Nephron (organoid): ENCODE measurements at regions not wholly inside any gene's neighbourhood (a gene's known extent, or its start where the extent isn't known, plus 50 kb on each side); places are given as distances from the start of the nearest gene placed in this dataset.
A peak's percentile ranks its signal among the peaks of the same experiment; 100 is the strongest.

ENCODE experiments used
- H3K27ac Mint-ChIP-seq, 3 experiments: 2 replicates each; pipeline ENCODE4 v1.8.0; 2020; ENCODE audit warnings: mixed read lengths in 3 of 3, mild to moderate bottlenecking in 2 of 3, moderate library complexity in 1 of 3
- H3K27me3 Mint-ChIP-seq: 2 replicates; pipeline ENCODE4 v1.8.0; 2021; ENCODE audit warnings: low read depth, mild to moderate bottlenecking, moderate library complexity, mixed read lengths
- H3K36me3 Mint-ChIP-seq: 2 replicates; pipeline ENCODE4 v1.8.0; 2020; ENCODE audit warnings: low read depth, mixed read lengths
- H3K4me1 Mint-ChIP-seq: 2 replicates; pipeline ENCODE4 v1.8.0; 2020; ENCODE audit warnings: mixed read lengths
- H3K4me3 Mint-ChIP-seq, 3 experiments: 2 replicates each; pipeline ENCODE4 v1.8.0; 2020; ENCODE audit warnings: mild to moderate bottlenecking in 3 of 3, mixed read lengths in 3 of 3, moderate library complexity in 2 of 3
- H3K9me3 Mint-ChIP-seq: 2 replicates; pipeline ENCODE4 v1.8.0; 2020; ENCODE audit warnings: mixed read lengths
- TF ChIP-seq, protein P1 (sequence below), 3 experiments: fragments of 200-600 bp; sonication (generic); IDR thresholded peaks; one replicate each; pipeline ENCODE4 v1.5.0; 2021; ENCODE audit warnings: antibody characterized with exemption in 3 of 3; ENCODE audit not compliant: unreplicated experiment in 3 of 3

DNA sequence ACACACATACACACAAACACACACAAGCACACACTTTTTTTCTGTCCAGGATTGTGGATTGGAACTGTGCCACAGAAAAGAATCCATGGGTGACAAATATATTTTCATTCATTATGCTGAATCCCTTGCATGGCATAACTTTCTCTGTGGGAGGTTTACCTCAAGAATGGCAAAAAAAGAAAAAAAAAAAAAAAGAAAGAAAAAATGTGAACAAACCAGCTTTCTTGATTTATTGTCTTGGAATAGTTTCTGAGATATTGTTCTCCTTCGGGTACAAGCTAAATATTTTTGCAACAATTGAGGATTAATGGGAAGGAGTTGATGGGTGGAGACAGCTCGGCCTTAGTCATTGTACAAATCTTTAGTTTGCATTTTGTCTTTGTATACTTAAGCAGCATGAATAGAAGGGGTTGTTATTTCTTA, 153.1 kb downstream of the GMNC start:
- Mint-ChIP-seq H3K27me3 (no peaks in the 10 kb centered on the region), H3K4me1 (peaks cover 18% of the 10 kb centered on the region), H3K36me3 (no peaks in the 10 kb centered on the region), H3K27ac (peak overlapping the region in 2 of 3 experiments; percentile 12 to 19), H3K9me3 (no peaks in the 10 kb centered on the region), H3K4me3 (no peak overlapping the region)
- TF ChIP-seq, protein P1, sequence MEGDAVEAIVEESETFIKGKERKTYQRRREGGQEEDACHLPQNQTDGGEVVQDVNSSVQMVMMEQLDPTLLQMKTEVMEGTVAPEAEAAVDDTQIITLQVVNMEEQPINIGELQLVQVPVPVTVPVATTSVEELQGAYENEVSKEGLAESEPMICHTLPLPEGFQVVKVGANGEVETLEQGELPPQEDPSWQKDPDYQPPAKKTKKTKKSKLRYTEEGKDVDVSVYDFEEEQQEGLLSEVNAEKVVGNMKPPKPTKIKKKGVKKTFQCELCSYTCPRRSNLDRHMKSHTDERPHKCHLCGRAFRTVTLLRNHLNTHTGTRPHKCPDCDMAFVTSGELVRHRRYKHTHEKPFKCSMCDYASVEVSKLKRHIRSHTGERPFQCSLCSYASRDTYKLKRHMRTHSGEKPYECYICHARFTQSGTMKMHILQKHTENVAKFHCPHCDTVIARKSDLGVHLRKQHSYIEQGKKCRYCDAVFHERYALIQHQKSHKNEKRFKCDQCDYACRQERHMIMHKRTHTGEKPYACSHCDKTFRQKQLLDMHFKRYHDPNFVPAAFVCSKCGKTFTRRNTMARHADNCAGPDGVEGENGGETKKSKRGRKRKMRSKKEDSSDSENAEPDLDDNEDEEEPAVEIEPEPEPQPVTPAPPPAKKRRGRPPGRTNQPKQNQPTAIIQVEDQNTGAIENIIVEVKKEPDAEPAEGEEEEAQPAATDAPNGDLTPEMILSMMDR (IDR thresholded peaks at IDR 0.05; ENCODE audit: unreplicated experiment in 3 of 3): no peak
